ENCODE measurements at regions not wholly inside any gene's neighbourhood (a gene's known extent, or its start where the extent isn't known, plus 50 kb on each side); places are given as distances from the start of the nearest gene placed in this dataset.

DNA sequence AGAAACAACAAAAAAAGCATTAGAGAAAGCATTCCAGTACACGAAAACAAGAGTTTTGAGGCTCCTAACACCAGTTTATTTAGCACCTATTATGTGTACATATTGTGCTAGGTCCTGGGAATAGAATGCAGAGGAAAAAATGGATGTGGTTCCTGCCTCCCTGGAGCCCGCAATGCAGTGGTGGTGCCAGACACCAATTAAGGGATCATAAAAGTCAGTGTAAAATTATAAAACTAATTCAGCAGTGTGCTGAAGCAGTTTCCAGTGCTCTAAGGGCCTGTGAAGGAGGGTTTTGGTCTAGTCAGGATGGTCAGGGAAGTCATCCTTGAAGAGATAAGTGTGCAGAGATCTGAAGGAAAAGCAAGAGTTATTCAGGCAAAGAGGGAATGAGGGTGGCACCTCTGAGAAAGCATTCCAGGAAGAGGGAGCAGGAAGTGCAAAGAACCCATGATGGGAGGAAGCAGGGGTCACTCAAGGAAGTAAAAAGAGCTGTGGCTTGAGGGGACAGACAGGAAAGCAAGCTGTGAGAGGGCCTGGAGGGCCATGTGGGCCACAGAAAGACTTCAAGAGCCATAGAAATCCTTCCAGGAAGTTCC lies 65.2 kb upstream of the IFNLR1 start:
- Histone ChIP-seq H3K36me3 (ENCODE audit: control insufficient read depth in 2 of 4, insufficient read depth in 4 of 4, low read length in 3 of 4) (no peaks in the 10 kb centered on the region), H3K14ac (ENCODE audit: insufficient read length) (no peak overlapping the region), H4K20me1 (replicated peaks in 1 of 2; ENCODE audit: control insufficient read depth in 1 of 2, insufficient read depth in 2 of 2, low read length in 2 of 2) (no peaks in the 10 kb centered on the region), H2BK5ac (ENCODE audit: low read depth, low read length) (no peak overlapping the region), H3K4ac (replicated peaks; ENCODE audit: insufficient read length, low read depth, low read length) (no peak overlapping the region), H3K9me3 (ENCODE audit: insufficient read depth in 2 of 2, low read depth in 1 of 2, low read length in 1 of 2) (peaks cover 0 to 2% of the 10 kb centered on the region in 2 experiments; a peak in 1 of 4 replicates), H2BK12ac (ENCODE audit: low read depth, low read length) (no peak overlapping the region), H3K4me2 (ENCODE audit: insufficient read depth in 1 of 2, low read depth in 2 of 2, low read length in 2 of 2) (no peak overlapping the region), H4K5ac (ENCODE audit: insufficient read length, low read depth, low read length) (no peak overlapping the region), H4K8ac (ENCODE audit: extremely low read depth, insufficient read depth, low read length) (no peak overlapping the region), H3K23ac (ENCODE audit: insufficient read length) (no peak overlapping the region), H3K4me1 (replicated peaks in 1 of 4; ENCODE audit: control insufficient read depth in 3 of 4, insufficient read depth in 4 of 4, low read length in 3 of 4) (no peaks in the 10 kb centered on the region; a peak in 1 of 7 replicates), H2BK120ac (replicated peaks; ENCODE audit: low read depth, low read length) (no peak overlapping the region), H3K18ac (ENCODE audit: extremely low read depth, low read length) (no peak overlapping the region), H3K79me2 (ENCODE audit: control insufficient read depth in 1 of 2, insufficient read depth in 2 of 2, low read length in 2 of 2) (no peaks in the 10 kb centered on the region), H3K27ac (ENCODE audit: low read depth, low read length) (no peak overlapping the region), H3K9ac (replicated peaks in 1 of 4; ENCODE audit: extremely low read depth in 1 of 4, low read depth in 3 of 4, low read length in 3 of 4) (no peak overlapping the region), H2BK15ac (ENCODE audit: low read length) (no peak overlapping the region), H2BK20ac (ENCODE audit: low read length) (no peak overlapping the region), H2AK5ac (ENCODE audit: low read depth, low read length) (no peak overlapping the region), H3K23me2 (ENCODE audit: low read depth, low read length) (no peaks in the 10 kb centered on the region; the same call in 1 of the 2 replicates), H2AFZ (ENCODE audit: low read length) (peak overlapping the region; percentile 17; the same call in 1 of the 2 replicates), H3K27me3 (replicated peaks in 1 of 4; ENCODE audit: control insufficient read depth in 3 of 4, extremely low read depth in 1 of 4, insufficient read depth in 3 of 4, low read length in 3 of 4) (no peaks in the 10 kb centered on the region), H3K79me1 (ENCODE audit: low read depth, low read length) (no peaks in the 10 kb centered on the region), H3K56ac (replicated peaks; ENCODE audit: insufficient read length, low read depth, low read length) (no peak overlapping the region), H4K91ac (replicated peaks; ENCODE audit: insufficient read length, low read length) (no peak overlapping the region), H3K4me3 (ENCODE audit: extremely low read depth in 1 of 4, insufficient read depth in 2 of 4, low read depth in 3 of 4, low read length in 4 of 4) (no peak overlapping the region)
- DNase-seq (ENCODE audit: low read depth in 1 of 2, low spot score in 2 of 2) (no peak), FAIRE-seq (no peak)
- 85% methylated on average over 2 of the region's 2 CpGs; no CpG with 5 or more reads in 1 of the 2 experiments for WGBS, 2 experiments (ENCODE audit: extremely low coverage in 1 of 2, insufficient coverage in 1 of 2, insufficient read length in 1 of 2, insufficient replicate concordance in 2 of 2, low coverage in 1 of 2, low lambda C conversion rate in 2 of 2, missing lambda C conversion rate in 1 of 2)
- CTCF ChIA-PET (ENCODE audit: partially characterized antibody), result interaction anchor here (0.9 to 3.0 kb wide), 3 partner anchors 51 to 139 kb away, joined by 3 to 11 read pairs (median 9); no protein-coding TSS in a partner anchor
- POLR2A ChIA-PET (ENCODE audit: partially characterized antibody), result no interaction called here
- TF ChIP-seq RAD21 (IDR thresholded peaks at IDR 0.05 in 1 of 2, conservative IDR thresholded peaks at IDR 0.05 in 1 of 2; ENCODE audit: low read depth in 2 of 2, low read length in 2 of 2) (no peak), FOSL1 (IDR thresholded peaks at IDR 0.05; ENCODE audit: insufficient read depth, low read depth, low read length) (no peak), POLR2A (IDR thresholded peaks at IDR 0.05; ENCODE audit: control extremely low read depth in 1 of 2, low read depth in 2 of 2, low read length in 2 of 2) (no peak), MAFK (IDR thresholded peaks at IDR 0.05; ENCODE audit: low read depth, low read length) (no peak), TAF1 (IDR thresholded peaks at IDR 0.05; ENCODE audit: low read depth, low read length) (no peak), TCF12 (IDR thresholded peaks at IDR 0.05; ENCODE audit: low read depth, low read length) (no peak), CBX8 (IDR thresholded peaks at IDR 0.05; ENCODE audit: borderline replicate concordance, low read depth, low read length) (no peak)

Measured in H1 (cell line).